MCF 10A (cell line): ENCODE measurements at regions not wholly inside any gene's neighbourhood (a gene's known extent, or its start where the extent isn't known, plus 50 kb on each side); places are given as distances from the start of the nearest gene placed in this dataset.

Experiments
- BruUV-seq: library from RNA; stranded (reverse); fragments of 400-500 nt; replicated peaks from 2 replicates; lab custom pipeline; 2021; lab: Mats Ljungman, UMichigan
- CTCF ChIA-PET: fragments of 300-600 bp; sonication (Branson Sonifier 250); formaldehyde crosslinking; extraction: SDS; loops from one replicate; lab custom pipeline; 2021; ENCODE audit warnings: antibody characterized with exemption, inconsistent platforms; lab: Yijun Ruan, JAX
- POLR2A ChIA-PET: fragments of 300-600, 350-650 bp; sonication (Branson Sonifier 250); formaldehyde crosslinking; extraction: SDS; loops from one replicate; lab custom pipeline; 2020; ENCODE audit warnings: antibody characterized with exemption, inconsistent platforms; lab: Yijun Ruan, JAX
- DNase-seq: peaks from one replicate; pipeline ENCODE4 v3.0.0-alpha.2; 2018; ENCODE audit not compliant: unreplicated experiment
- H3K27ac Mint-ChIP-seq: one replicate; pipeline ENCODE4 v1.8.0; 2022; ENCODE audit warnings: mild to moderate bottlenecking, low read depth, mixed read lengths; ENCODE audit not compliant: unreplicated experiment
- H3K27me3 Mint-ChIP-seq: one replicate; pipeline ENCODE4 v1.8.0; 2022; ENCODE audit warnings: mixed read lengths; ENCODE audit not compliant: insufficient read depth, unreplicated experiment
- H3K36me3 Mint-ChIP-seq: one replicate; pipeline ENCODE4 v1.8.0; 2022; ENCODE audit warnings: mild to moderate bottlenecking, moderate library complexity, mixed read lengths; ENCODE audit not compliant: insufficient read depth, unreplicated experiment
- H3K4me1 Mint-ChIP-seq: one replicate; pipeline ENCODE4 v1.8.0; 2022; ENCODE audit warnings: mixed read lengths; ENCODE audit not compliant: insufficient read depth, unreplicated experiment
- H3K4me3 Mint-ChIP-seq: one replicate; pipeline ENCODE4 v1.8.0; 2022; ENCODE audit warnings: mild to moderate bottlenecking, moderate library complexity, mixed read lengths; ENCODE audit not compliant: unreplicated experiment
- H3K9me3 Mint-ChIP-seq: one replicate; pipeline ENCODE4 v1.8.0; 2022; ENCODE audit warnings: mixed read lengths; ENCODE audit not compliant: unreplicated experiment
- intact Hi-C: fragments of 100-400 bp; cut with micrococcal nuclease; formaldehyde crosslinking; loops from 2 replicates; pipeline ENCODE4 v1.14.1; 2022
- TF ChIP-seq, protein P1 (sequence below): fragments of 200-600 bp; IDR thresholded peaks from one replicate; pipeline ENCODE4 v1.8.0; 2022; ENCODE audit warnings: antibody characterized with exemption, mild to moderate bottlenecking; ENCODE audit not compliant: unreplicated experiment

DNA sequence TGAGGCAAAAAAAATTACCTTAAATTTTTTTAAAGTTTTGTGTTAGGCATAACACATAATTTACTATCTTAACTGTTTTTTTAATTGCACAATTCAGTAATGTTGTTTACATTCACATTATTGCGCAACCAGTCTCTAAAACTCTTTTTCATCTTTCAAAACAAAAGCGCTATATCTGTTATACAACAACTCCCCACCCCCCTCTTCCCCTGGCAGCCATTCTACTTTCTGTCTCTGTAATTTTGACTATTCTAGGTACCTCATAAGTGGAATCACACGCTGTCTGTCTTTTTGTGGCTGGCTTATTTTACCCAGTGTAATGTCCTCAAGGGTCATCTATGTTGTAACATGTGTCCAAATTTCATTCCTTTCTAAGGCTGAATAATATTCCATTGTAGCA, 241.5 kb upstream of the DMRT1 start:
- CTCF ChIA-PET, result interaction anchor here (1.9 kb wide), 1 partner anchor 13 kb away, joined by 7 read pairs; no protein-coding TSS in a partner anchor
- POLR2A ChIA-PET, result interaction anchor here (1.0 to 1.9 kb wide), 4 partner anchors 11 to 154 kb away, joined by 3 to 8 read pairs (median 4); partner anchors contain the start of gene KANK1
- BruUV-seq, result no TSS peak
- Mint-ChIP-seq H3K4me3 (no peak overlapping the region), H3K27ac (no peak overlapping the region), H3K36me3 (peaks cover 28% of the 10 kb centered on the region), H3K4me1 (peaks cover 19% of the 10 kb centered on the region), H3K27me3 (no peaks in the 10 kb centered on the region), H3K9me3 (no peaks in the 10 kb centered on the region)
- TF ChIP-seq, protein P1, sequence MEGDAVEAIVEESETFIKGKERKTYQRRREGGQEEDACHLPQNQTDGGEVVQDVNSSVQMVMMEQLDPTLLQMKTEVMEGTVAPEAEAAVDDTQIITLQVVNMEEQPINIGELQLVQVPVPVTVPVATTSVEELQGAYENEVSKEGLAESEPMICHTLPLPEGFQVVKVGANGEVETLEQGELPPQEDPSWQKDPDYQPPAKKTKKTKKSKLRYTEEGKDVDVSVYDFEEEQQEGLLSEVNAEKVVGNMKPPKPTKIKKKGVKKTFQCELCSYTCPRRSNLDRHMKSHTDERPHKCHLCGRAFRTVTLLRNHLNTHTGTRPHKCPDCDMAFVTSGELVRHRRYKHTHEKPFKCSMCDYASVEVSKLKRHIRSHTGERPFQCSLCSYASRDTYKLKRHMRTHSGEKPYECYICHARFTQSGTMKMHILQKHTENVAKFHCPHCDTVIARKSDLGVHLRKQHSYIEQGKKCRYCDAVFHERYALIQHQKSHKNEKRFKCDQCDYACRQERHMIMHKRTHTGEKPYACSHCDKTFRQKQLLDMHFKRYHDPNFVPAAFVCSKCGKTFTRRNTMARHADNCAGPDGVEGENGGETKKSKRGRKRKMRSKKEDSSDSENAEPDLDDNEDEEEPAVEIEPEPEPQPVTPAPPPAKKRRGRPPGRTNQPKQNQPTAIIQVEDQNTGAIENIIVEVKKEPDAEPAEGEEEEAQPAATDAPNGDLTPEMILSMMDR, result no peak
- intact Hi-C loops, result no loop called here
- peak; percentile 37 for DNase-seq

DNA sequence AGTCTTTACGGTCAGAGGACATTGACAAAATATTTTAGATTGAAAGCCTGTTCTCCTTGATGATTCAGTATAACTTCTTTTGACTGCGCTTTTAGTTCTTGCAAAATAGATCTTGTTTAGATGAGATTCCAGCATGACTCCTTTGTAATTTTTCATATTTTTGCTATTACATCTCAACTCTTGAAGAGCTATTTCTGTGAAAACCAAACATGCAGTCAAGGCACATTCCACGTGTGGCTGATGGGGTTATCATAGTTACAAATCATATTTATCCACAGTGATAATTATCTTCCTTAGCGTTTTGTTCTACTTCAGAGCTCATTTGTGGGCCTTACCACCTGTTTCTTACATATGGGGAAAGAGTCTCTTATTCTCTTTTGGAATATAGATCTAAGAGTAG, 238.8 kb upstream of the DMRT1 start:
- TF ChIP-seq, protein P1, result no peak
- Mint-ChIP-seq H3K27me3 (no peaks in the 10 kb centered on the region), H3K4me1 (peaks cover 24% of the 10 kb centered on the region), H3K36me3 (peaks cover 32% of the 10 kb centered on the region), H3K4me3 (no peak overlapping the region), H3K9me3 (no peaks in the 10 kb centered on the region), H3K27ac (no peak overlapping the region)
- intact Hi-C loops, result no loop called here
- ChIA-PET CTCF (interaction anchor here (0.6 to 1.0 kb wide), 3 partner anchors 54 to 219 kb away, joined by 3 to 4 read pairs (median 3); no protein-coding TSS in a partner anchor), POLR2A (interaction anchor here (0.6 to 3.0 kb wide), 19 partner anchors 10 to 232 kb away, joined by 3 to 21 read pairs (median 4); partner anchors contain the start of gene KANK1)
- BruUV-seq, result no TSS peak
- DNase-seq, result no peak

DNA sequence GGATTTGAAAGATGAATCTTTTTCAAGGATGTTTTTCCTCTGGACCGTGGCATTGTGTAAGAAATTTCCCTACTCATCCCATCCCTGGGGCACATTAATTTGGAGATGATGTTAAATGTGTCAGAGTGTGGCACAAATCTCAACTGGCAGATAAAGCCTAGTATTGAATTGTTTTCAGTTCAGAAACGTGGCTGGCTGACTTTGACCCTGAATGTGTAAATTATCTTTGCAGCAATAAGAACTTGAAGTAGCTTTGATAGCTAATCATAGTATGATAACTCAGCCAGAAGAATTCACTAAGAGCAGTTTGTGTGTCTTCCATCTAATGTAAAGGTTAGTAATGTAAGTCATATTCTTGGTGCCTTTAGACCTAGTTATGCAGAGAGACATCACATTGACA, 238.4 kb upstream of the DMRT1 start:
- peaks cover 30% of the 10 kb centered on the region for H3K36me3 Mint-ChIP-seq
- BruUV-seq, result no TSS peak
- no peaks in the 10 kb centered on the region for H3K27me3 Mint-ChIP-seq
- no peak overlapping the region for H3K4me3 Mint-ChIP-seq
- H3K27ac Mint-ChIP-seq, result no peak overlapping the region
- intact Hi-C loops, result no loop called here
- H3K9me3 Mint-ChIP-seq, result no peaks in the 10 kb centered on the region
- ChIA-PET CTCF (interaction anchor here (0.6 to 1.1 kb wide), 4 partner anchors 53 to 219 kb away, joined by 3 to 4 read pairs (median 3); no protein-coding TSS in a partner anchor), POLR2A (interaction anchor here (0.6 to 3.0 kb wide), 16 partner anchors 12 to 232 kb away, joined by 3 to 21 read pairs (median 4); partner anchors contain the start of gene KANK1)
- H3K4me1 Mint-ChIP-seq, result peaks cover 25% of the 10 kb centered on the region
- no peak for DNase-seq
- TF ChIP-seq, protein P1, result no peak

DNA sequence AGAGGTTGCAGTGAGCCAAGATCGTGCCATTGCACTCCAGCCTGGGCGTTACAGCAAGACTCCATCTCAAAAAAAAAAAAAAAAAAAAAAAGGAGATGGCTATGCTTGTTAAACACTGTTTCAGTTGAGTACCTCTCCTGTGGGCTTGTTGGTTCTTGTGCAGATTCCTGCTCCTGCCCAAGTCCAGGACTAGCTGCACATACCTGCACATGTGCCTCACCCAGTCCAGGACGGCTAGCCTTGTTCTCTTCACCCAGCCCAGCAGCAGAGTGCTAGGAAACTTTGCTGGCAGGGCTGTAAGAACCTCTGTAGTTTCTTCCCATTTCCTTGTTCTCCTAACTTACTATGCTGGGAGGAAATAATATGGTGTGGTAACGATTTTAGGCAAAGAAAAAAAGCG, 234.1 kb upstream of the DMRT1 start:
- no TSS peak for BruUV-seq
- H3K36me3 Mint-ChIP-seq, result peaks cover 33% of the 10 kb centered on the region
- DNase-seq, result peak; percentile 68
- no peaks in the 10 kb centered on the region for H3K27me3 Mint-ChIP-seq
- H3K4me1 Mint-ChIP-seq, result peaks cover 16% of the 10 kb centered on the region
- no peak overlapping the region for H3K4me3 Mint-ChIP-seq
- TF ChIP-seq, protein P1, result no peak
- POLR2A ChIA-PET, result interaction anchor here (0.6 to 2.1 kb wide), 12 partner anchors 12 to 380 kb away, joined by 3 to 7 read pairs (median 4); partner anchors contain the start of gene KANK1
- peak overlapping the region; percentile 57 for H3K27ac Mint-ChIP-seq
- intact Hi-C loops, result no loop called here
- CTCF ChIA-PET, result interaction anchor here (0.6 kb wide), 1 partner anchor 63 kb away, joined by 4 read pairs; no protein-coding TSS in a partner anchor
- H3K9me3 Mint-ChIP-seq, result no peaks in the 10 kb centered on the region
